ENCODE measurements at regions not wholly inside any gene's neighbourhood (a gene's known extent, or its start where the extent isn't known, plus 50 kb on each side); places are given as distances from the start of the nearest gene placed in this dataset.

DNA sequence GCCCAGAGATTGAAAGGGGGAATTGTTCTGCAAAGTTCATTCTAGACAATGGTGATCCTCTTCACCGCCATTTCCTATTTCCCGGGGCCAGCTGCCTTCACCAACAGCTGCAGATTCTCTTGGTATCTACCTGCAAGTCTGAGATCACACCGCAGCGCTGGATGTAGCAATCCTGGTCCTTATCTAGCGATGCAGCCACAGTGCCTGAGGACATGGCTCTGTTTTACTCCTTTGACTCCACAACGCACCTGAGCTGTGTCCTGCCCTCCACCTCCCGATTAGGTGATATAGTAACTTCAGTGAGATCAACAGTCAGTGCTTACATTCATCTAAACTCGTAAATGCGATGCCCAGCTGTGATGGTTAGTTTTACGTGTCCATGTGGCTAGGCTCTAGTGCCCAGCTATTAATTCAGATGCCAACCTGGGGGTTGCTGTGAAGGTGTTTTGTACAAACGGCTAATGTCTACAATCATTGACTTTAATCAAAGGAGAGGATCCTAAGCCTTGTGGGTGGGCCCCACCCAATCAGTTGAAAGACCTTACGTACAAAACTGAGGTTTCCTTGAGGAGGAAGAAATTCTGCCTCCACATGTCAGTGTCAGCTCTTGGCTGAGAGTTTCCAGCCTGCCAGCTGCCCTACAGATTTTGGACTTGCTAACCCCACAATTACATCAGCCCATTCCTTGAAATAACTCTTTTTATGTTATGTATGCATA is 189.8 kb downstream of the SH3BP4 start:
- no peak overlapping the region for H3K4me3 Mint-ChIP-seq (ENCODE audit: low read depth)
- H3K27me3 Mint-ChIP-seq = peaks cover 13% of the 10 kb centered on the region
- no peak overlapping the region for H3K27ac Mint-ChIP-seq
- no peak for DNase-seq (ENCODE audit: low spot score, unreplicated experiment)
- TF ChIP-seq, protein P1, sequence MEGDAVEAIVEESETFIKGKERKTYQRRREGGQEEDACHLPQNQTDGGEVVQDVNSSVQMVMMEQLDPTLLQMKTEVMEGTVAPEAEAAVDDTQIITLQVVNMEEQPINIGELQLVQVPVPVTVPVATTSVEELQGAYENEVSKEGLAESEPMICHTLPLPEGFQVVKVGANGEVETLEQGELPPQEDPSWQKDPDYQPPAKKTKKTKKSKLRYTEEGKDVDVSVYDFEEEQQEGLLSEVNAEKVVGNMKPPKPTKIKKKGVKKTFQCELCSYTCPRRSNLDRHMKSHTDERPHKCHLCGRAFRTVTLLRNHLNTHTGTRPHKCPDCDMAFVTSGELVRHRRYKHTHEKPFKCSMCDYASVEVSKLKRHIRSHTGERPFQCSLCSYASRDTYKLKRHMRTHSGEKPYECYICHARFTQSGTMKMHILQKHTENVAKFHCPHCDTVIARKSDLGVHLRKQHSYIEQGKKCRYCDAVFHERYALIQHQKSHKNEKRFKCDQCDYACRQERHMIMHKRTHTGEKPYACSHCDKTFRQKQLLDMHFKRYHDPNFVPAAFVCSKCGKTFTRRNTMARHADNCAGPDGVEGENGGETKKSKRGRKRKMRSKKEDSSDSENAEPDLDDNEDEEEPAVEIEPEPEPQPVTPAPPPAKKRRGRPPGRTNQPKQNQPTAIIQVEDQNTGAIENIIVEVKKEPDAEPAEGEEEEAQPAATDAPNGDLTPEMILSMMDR (IDR thresholded peaks at IDR 0.05; ENCODE audit: unreplicated experiment) = no peak
- no peaks in the 10 kb centered on the region for H3K36me3 Mint-ChIP-seq (ENCODE audit: insufficient read depth)
- H3K4me1 Mint-ChIP-seq (ENCODE audit: low read depth) = peaks cover 5% of the 10 kb centered on the region
- no peaks in the 10 kb centered on the region for H3K9me3 Mint-ChIP-seq (ENCODE audit: low read depth)

DNA sequence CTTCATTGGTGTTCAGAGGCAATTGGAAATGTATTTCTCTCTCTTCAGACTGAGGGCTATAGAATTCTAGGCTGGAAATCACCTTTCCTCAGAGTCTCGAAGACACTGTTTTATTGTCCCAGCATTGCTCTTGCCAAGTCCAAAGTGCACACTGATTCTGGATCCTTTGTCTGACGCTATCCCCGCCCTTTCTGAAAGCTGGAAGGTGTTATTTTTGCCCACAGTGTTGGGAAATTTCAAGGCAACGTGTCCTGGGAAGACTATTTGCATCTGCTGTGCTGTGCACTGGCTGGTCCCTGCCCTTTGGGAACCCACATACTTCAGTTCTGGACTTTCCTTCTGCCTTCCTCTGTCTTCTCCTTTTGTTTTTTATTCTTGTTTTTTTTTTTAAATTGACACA is 190.8 kb downstream of the SH3BP4 start:
- no peaks in the 10 kb centered on the region for H3K9me3 Mint-ChIP-seq (ENCODE audit: low read depth)
- H3K4me3 Mint-ChIP-seq (ENCODE audit: low read depth) = no peak overlapping the region
- no peak for DNase-seq (ENCODE audit: low spot score, unreplicated experiment)
- H3K27ac Mint-ChIP-seq = no peak overlapping the region
- TF ChIP-seq, protein P1 (IDR thresholded peaks at IDR 0.05; ENCODE audit: unreplicated experiment) = no peak
- no peaks in the 10 kb centered on the region for H3K36me3 Mint-ChIP-seq (ENCODE audit: insufficient read depth)
- peaks cover 5% of the 10 kb centered on the region for H3K4me1 Mint-ChIP-seq (ENCODE audit: low read depth)
- peaks cover 13% of the 10 kb centered on the region for H3K27me3 Mint-ChIP-seq

GRCh38 chr2:235143789-235144188 is 192.0 kb downstream of the SH3BP4 start:
- peaks cover 17% of the 10 kb centered on the region for H3K27me3 Mint-ChIP-seq
- H3K36me3 Mint-ChIP-seq (ENCODE audit: insufficient read depth) = no peaks in the 10 kb centered on the region
- no peak for DNase-seq (ENCODE audit: low spot score, unreplicated experiment)
- H3K4me1 Mint-ChIP-seq (ENCODE audit: low read depth) = peaks cover 5% of the 10 kb centered on the region
- H3K27ac Mint-ChIP-seq = no peak overlapping the region
- H3K9me3 Mint-ChIP-seq (ENCODE audit: low read depth) = no peaks in the 10 kb centered on the region
- H3K4me3 Mint-ChIP-seq (ENCODE audit: low read depth) = no peak overlapping the region
- TF ChIP-seq, protein P1 (IDR thresholded peaks at IDR 0.05; ENCODE audit: unreplicated experiment) = no peak

DNA sequence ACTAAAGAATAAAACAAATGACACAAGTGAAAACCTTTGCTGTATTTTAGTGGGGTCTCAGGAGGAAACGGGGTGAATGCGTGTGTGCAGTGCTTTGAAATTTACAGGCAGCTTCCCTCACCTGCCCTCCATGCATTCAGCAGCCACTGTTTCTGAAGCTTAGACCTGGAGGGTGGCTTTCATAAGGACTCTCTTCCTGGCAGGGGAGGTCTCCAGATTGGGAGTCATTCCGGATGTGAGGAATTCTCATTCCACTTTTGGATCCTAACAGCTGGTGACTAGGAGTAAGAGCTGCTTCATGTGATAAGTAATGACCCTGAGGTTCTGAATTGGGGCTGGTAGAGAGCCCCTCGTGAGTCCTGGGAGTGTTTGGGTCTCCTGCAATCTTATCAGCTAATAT is 192.5 kb downstream of the SH3BP4 start:
- no peak overlapping the region for H3K27ac Mint-ChIP-seq

GRCh38 chr2:235146206-235146605 is 194.4 kb downstream of the SH3BP4 start:
- H3K27me3 Mint-ChIP-seq = peaks cover 16% of the 10 kb centered on the region
- DNase-seq (ENCODE audit: low spot score, unreplicated experiment) = no peak
- H3K36me3 Mint-ChIP-seq (ENCODE audit: insufficient read depth) = no peaks in the 10 kb centered on the region
- H3K4me3 Mint-ChIP-seq (ENCODE audit: low read depth) = no peak overlapping the region
- peaks cover 5% of the 10 kb centered on the region for H3K4me1 Mint-ChIP-seq (ENCODE audit: low read depth)
- no peaks in the 10 kb centered on the region for H3K9me3 Mint-ChIP-seq (ENCODE audit: low read depth)
- TF ChIP-seq, protein P1 (IDR thresholded peaks at IDR 0.05; ENCODE audit: unreplicated experiment) = no peak
- no peak overlapping the region for H3K27ac Mint-ChIP-seq

More for the DNA sequence above, 192.5 kb downstream of the SH3BP4 start:
- no peak overlapping the region for H3K4me3 Mint-ChIP-seq (ENCODE audit: low read depth)
- no peak for DNase-seq (ENCODE audit: low spot score, unreplicated experiment)
- H3K4me1 Mint-ChIP-seq (ENCODE audit: low read depth) = peaks cover 5% of the 10 kb centered on the region
- H3K9me3 Mint-ChIP-seq (ENCODE audit: low read depth) = no peaks in the 10 kb centered on the region
- peaks cover 17% of the 10 kb centered on the region for H3K27me3 Mint-ChIP-seq
- TF ChIP-seq, protein P1 (IDR thresholded peaks at IDR 0.05; ENCODE audit: unreplicated experiment) = no peak
- H3K36me3 Mint-ChIP-seq (ENCODE audit: insufficient read depth) = no peaks in the 10 kb centered on the region
